ENCODE measurements at regions not wholly inside any gene's neighbourhood (a gene's known extent, or its start where the extent isn't known, plus 50 kb on each side); places are given as distances from the start of the nearest gene placed in this dataset.
"Not testable (repeated sequence)": the region's sequence is repeated elsewhere in the genome, so short reads cannot be mapped to it uniquely, and the experiment has no call there.

- ATAC-seq, result no peak
- Mint-ChIP-seq H3K27ac (no peak overlapping the region), H3K4me3 (no peak overlapping the region), H3K36me3 (no peaks in the 10 kb centered on the region), H3K27me3 (peaks cover 6 to 17% of the 10 kb centered on the region in 2 donors), H3K9me3 (peaks cover 2% of the 10 kb centered on the region), H3K4me1 (ENCODE audit: low read depth in 2 of 2) (no peaks in the 10 kb centered on the region)
- DNase-seq (ENCODE audit: low spot score), result no peak
Observed at GRCh38 chr14:25303934-25304333, 254.0 kb upstream of the STXBP6 start.

DNA sequence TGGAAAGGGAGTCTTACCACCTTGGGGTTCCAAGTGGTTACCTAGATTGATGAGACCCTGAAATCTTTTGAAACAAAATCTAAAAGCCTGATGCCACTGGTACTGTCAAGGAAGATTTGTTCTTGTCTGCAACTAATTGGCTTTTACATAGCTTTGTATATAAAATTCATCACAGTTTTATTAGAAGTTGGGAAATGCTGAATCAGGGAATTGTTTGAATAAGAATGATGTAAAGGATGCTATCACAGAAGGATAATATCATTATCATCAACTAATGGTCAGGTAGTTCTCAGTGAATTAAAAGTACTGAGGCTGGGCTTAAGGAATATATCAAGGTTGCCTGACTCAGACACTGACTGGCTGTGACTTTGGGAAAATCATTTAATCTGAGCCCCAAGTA lies 248.3 kb upstream of the STXBP6 start:
- Mint-ChIP-seq H3K4me1 (ENCODE audit: low read depth in 2 of 2) (no peaks in the 10 kb centered on the region), H3K4me3 (no peak overlapping the region), H3K9me3 (no peaks in the 10 kb centered on the region), H3K36me3 (no peaks in the 10 kb centered on the region), H3K27ac (no peak overlapping the region), H3K27me3 (peaks cover 3 to 22% of the 10 kb centered on the region in 2 donors)
- ATAC-seq (no peak), DNase-seq (ENCODE audit: low spot score) (no peak)

DNA sequence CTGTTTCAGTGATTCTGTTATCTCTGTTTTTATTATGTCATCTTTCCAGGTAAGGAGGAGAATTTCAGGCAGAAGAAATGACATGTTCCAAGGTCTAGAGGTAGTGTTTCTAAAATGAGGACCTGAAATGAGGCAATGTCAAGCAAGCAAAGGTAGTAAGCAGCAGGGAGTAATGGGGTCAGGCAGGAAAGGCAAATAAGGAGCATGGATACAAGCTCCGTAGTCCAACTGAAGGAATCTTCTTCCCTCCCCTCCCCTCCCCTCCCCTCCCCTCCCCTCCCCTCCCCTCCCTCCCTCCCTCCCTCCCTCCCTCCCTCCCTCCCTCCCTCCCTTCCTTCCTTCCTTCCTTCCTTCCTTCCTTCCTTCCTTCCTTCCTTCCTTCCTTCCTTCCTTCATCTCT lies 240.2 kb upstream of the STXBP6 start:
- ATAC-seq; H3K4me1 Mint-ChIP-seq (ENCODE audit: low read depth in 2 of 2); H3K9me3 Mint-ChIP-seq; H3K4me3 Mint-ChIP-seq; H3K27ac Mint-ChIP-seq; H3K36me3 Mint-ChIP-seq; DNase-seq (ENCODE audit: low spot score): not testable (repeated sequence)
- peaks cover 2 to 12% of the 10 kb centered on the region in 2 donors for H3K27me3 Mint-ChIP-seq

GRCh38 chr14:25274529-25274928 lies 224.6 kb upstream of the STXBP6 start:
- Mint-ChIP-seq H3K4me3 (no peak overlapping the region), H3K27ac (no peak overlapping the region), H3K36me3 (no peaks in the 10 kb centered on the region), H3K4me1 (ENCODE audit: low read depth in 2 of 2) (no peaks in the 10 kb centered on the region), H3K9me3 (no peaks in the 10 kb centered on the region), H3K27me3 (peaks cover 23 to 64% of the 10 kb centered on the region in 2 donors)
- DNase-seq (ENCODE audit: low spot score), result no peak
- ATAC-seq, result no peak

GRCh38 chr14:25267186-25267585 lies 217.2 kb upstream of the STXBP6 start:
- no peak overlapping the region for H3K4me3 Mint-ChIP-seq
- H3K9me3 Mint-ChIP-seq, result no peaks in the 10 kb centered on the region
- H3K4me1 Mint-ChIP-seq (ENCODE audit: low read depth in 2 of 2), result no peaks in the 10 kb centered on the region
- no peak for DNase-seq (ENCODE audit: low spot score)
- no peak for ATAC-seq
- H3K27me3 Mint-ChIP-seq, result peaks cover 17 to 48% of the 10 kb centered on the region in 2 donors
- H3K36me3 Mint-ChIP-seq, result no peaks in the 10 kb centered on the region
- H3K27ac Mint-ChIP-seq, result no peak overlapping the region

DNA sequence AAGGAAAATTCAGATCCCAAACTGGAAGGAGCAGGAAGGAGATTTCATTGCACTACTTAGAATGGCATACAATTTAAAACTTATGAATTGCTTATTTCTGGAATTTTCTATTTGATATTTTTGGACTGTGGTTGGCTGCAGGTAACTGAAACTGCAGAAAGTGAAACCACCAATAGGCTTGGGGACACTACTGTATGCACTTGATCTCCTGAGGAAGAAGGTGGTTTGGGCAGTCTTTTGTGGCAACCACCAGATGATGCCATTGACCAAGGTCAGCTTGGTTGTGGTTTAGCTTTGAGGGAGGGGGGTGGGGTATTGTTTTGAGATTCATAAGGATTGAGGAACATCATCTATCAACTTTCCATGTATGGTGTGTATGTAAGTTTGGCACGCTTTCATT lies 209.5 kb upstream of the STXBP6 start:
- ATAC-seq, result no peak
- Mint-ChIP-seq H3K27ac (no peak overlapping the region), H3K36me3 (no peaks in the 10 kb centered on the region), H3K4me1 (ENCODE audit: low read depth in 2 of 2) (no peaks in the 10 kb centered on the region), H3K4me3 (no peak overlapping the region), H3K9me3 (no peaks in the 10 kb centered on the region), H3K27me3 (peaks cover 19 to 33% of the 10 kb centered on the region in 2 donors)
- DNase-seq (ENCODE audit: low spot score), result no peak

- Mint-ChIP-seq H3K4me1 (ENCODE audit: low read depth in 2 of 2) (no peaks in the 10 kb centered on the region), H3K36me3 (no peaks in the 10 kb centered on the region), H3K27ac (no peak overlapping the region), H3K4me3 (no peak overlapping the region), H3K27me3 (peaks cover 18 to 44% of the 10 kb centered on the region in 2 donors), H3K9me3 (no peaks in the 10 kb centered on the region)
- no peak for DNase-seq (ENCODE audit: low spot score)
- no peak for ATAC-seq
Observed at GRCh38 chr14:25252793-25253192, 202.8 kb upstream of the STXBP6 start.

DNA sequence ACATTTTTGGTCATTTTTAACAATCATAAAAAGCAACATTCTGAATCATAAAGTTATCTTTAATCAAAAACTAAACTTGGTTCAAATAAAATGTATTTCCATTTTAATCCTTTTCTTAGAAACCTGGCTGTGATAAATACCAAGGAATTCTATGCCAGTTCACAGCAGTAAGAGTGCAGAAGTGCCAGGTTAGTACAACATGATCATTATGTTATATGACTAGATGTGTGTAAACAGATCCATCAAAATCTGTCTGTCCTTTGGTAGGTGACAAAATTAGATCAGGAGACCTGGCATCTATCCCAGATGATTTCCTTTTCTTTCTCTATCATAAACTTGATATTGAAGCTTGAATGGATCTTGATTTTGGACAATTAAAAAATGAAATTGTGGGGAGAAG lies 200.6 kb upstream of the STXBP6 start:
- Mint-ChIP-seq H3K4me1 (ENCODE audit: low read depth in 2 of 2) (no peaks in the 10 kb centered on the region), H3K4me3 (no peak overlapping the region), H3K36me3 (no peaks in the 10 kb centered on the region), H3K9me3 (peaks cover 3% of the 10 kb centered on the region), H3K27me3 (peaks cover 20 to 45% of the 10 kb centered on the region in 2 donors), H3K27ac (no peak overlapping the region)
- DNase-seq (ENCODE audit: low spot score) (no peak), ATAC-seq (no peak)

- no peak overlapping the region for H3K27ac Mint-ChIP-seq
- peaks cover 20 to 58% of the 10 kb centered on the region in 2 donors for H3K27me3 Mint-ChIP-seq
- H3K9me3 Mint-ChIP-seq, result peaks cover 8% of the 10 kb centered on the region
- no peaks in the 10 kb centered on the region for H3K36me3 Mint-ChIP-seq
- DNase-seq (ENCODE audit: low spot score) (no peak), ATAC-seq (no peak)
- H3K4me1 Mint-ChIP-seq (ENCODE audit: low read depth in 2 of 2), result no peaks in the 10 kb centered on the region
- no peak overlapping the region for H3K4me3 Mint-ChIP-seq
Observed at GRCh38 chr14:25247609-25248008, 197.7 kb upstream of the STXBP6 start.

GRCh38 chr14:25246751-25247150 lies 196.8 kb upstream of the STXBP6 start:
- H3K36me3 Mint-ChIP-seq, result no peaks in the 10 kb centered on the region
- no peaks in the 10 kb centered on the region for H3K4me1 Mint-ChIP-seq (ENCODE audit: low read depth in 2 of 2)
- no peak overlapping the region for H3K4me3 Mint-ChIP-seq
- H3K9me3 Mint-ChIP-seq, result peaks cover 8% of the 10 kb centered on the region
- ATAC-seq (no peak), DNase-seq (ENCODE audit: low spot score) (no peak)
- H3K27ac Mint-ChIP-seq, result no peak overlapping the region
- peaks cover 19 to 55% of the 10 kb centered on the region in 2 donors for H3K27me3 Mint-ChIP-seq

DNA sequence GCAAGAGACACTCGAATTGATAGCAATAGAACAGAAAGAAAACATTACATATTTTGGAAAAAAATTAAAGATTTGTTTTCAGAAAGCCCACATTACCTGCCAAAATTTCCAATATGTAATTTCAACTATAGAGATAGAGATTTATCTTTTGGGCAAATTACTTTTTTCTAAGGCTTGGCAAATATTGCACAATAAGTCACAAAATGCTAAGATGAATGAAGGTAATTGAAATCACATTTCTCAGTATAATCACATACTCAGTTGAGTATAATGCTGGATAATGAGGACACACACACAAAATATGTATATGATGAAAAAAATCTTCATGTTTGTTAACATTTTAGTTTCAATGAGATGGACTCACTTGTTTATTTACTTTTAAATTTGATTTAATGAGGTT lies 189.2 kb upstream of the STXBP6 start:
- Mint-ChIP-seq H3K27me3 (peaks cover 21 to 53% of the 10 kb centered on the region in 2 donors), H3K36me3 (no peaks in the 10 kb centered on the region), H3K4me3 (no peak overlapping the region), H3K9me3 (no peaks in the 10 kb centered on the region), H3K4me1 (ENCODE audit: low read depth in 2 of 2) (no peaks in the 10 kb centered on the region), H3K27ac (no peak overlapping the region)
- ATAC-seq (no peak), DNase-seq (ENCODE audit: low spot score) (no peak)

GRCh38 chr14:25237845-25238244 lies 187.9 kb upstream of the STXBP6 start:
- H3K4me1 Mint-ChIP-seq (ENCODE audit: low read depth in 2 of 2), result no peaks in the 10 kb centered on the region

GRCh38 chr14:25233613-25234012 lies 183.7 kb upstream of the STXBP6 start:
- no peak overlapping the region for H3K27ac Mint-ChIP-seq

More at GRCh38 chr14:25237845-25238244, 187.9 kb upstream of the STXBP6 start:
- Mint-ChIP-seq H3K27ac (no peak overlapping the region), H3K27me3 (peaks cover 22 to 45% of the 10 kb centered on the region in 2 donors), H3K4me3 (no peak overlapping the region), H3K36me3 (no peaks in the 10 kb centered on the region), H3K9me3 (no peaks in the 10 kb centered on the region)
- DNase-seq (ENCODE audit: low spot score), result no peak
- ATAC-seq, result no peak

GRCh38 chr14:25231004-25231403 lies 181.1 kb upstream of the STXBP6 start:
- no peaks in the 10 kb centered on the region for H3K4me1 Mint-ChIP-seq (ENCODE audit: low read depth in 2 of 2)
- no peak for DNase-seq (ENCODE audit: low spot score)
- H3K9me3 Mint-ChIP-seq, result no peaks in the 10 kb centered on the region
- no peak overlapping the region for H3K4me3 Mint-ChIP-seq
- ATAC-seq, result no peak
- no peaks in the 10 kb centered on the region for H3K36me3 Mint-ChIP-seq
- no peak overlapping the region for H3K27ac Mint-ChIP-seq
- H3K27me3 Mint-ChIP-seq, result peaks cover 22 to 38% of the 10 kb centered on the region in 2 donors

More at GRCh38 chr14:25233613-25234012, 183.7 kb upstream of the STXBP6 start:
- H3K4me1 Mint-ChIP-seq (ENCODE audit: low read depth in 2 of 2), result no peaks in the 10 kb centered on the region
- DNase-seq (ENCODE audit: low spot score) (no peak), ATAC-seq (no peak)
- H3K9me3 Mint-ChIP-seq, result no peaks in the 10 kb centered on the region
- no peak overlapping the region for H3K4me3 Mint-ChIP-seq
- no peaks in the 10 kb centered on the region for H3K36me3 Mint-ChIP-seq
- peaks cover 19 to 28% of the 10 kb centered on the region in 2 donors for H3K27me3 Mint-ChIP-seq

- Mint-ChIP-seq H3K27ac (no peak overlapping the region), H3K27me3 (peaks cover 26 to 64% of the 10 kb centered on the region in 2 donors), H3K9me3 (no peaks in the 10 kb centered on the region), H3K4me3 (no peak overlapping the region), H3K4me1 (ENCODE audit: low read depth in 2 of 2) (no peaks in the 10 kb centered on the region), H3K36me3 (no peaks in the 10 kb centered on the region)
- no peak for ATAC-seq
- no peak for DNase-seq (ENCODE audit: low spot score)
Observed at GRCh38 chr14:25226214-25226613, 176.3 kb upstream of the STXBP6 start.

Data from natural killer cell treated with Interleukin-12 subunit alpha and Interleukin-12 subunit beta and Interleukin-15 and Interleukin-18, amount 100 ng/mL, for 72 hours (primary cell).